LNCAP (cell line): ENCODE measurements at regions not wholly inside any gene's neighbourhood (a gene's known extent, or its start where the extent isn't known, plus 50 kb on each side); places are given as distances from the start of the nearest gene placed in this dataset.

Experiments
- CTCF ChIP-seq: fragments of 450-650 bp; IDR thresholded peaks from 2 replicates; pipeline ENCODE4 v1.5.1; 2017; ENCODE audit warnings: mild to moderate bottlenecking

GRCh38 chr13:107091428-107091827 lies 523.5 kb upstream of the ARGLU1 start:
- TF ChIP-seq CTCF, result no peak

GRCh38 chr13:107088061-107088460 lies 520.1 kb upstream of the ARGLU1 start:
- no peak for TF ChIP-seq CTCF

- no peak for TF ChIP-seq CTCF
These were observed 511.6 kb upstream of the ARGLU1 start for GRCh38 chr13:107079423-107080049.

GRCh38 chr13:107078229-107078765 lies 510.4 kb upstream of the ARGLU1 start:
- no peak for TF ChIP-seq CTCF

- no peak for TF ChIP-seq CTCF
These were observed 508.9 kb upstream of the ARGLU1 start for GRCh38 chr13:107076801-107077200.

- no peak for TF ChIP-seq CTCF
These were observed 507.6 kb upstream of the ARGLU1 start for GRCh38 chr13:107075576-107075975.

- TF ChIP-seq CTCF, result no peak
These were observed 502.9 kb upstream of the ARGLU1 start for GRCh38 chr13:107070792-107071191.
